ENCODE measurements at regions not wholly inside any gene's neighbourhood (a gene's known extent, or its start where the extent isn't known, plus 50 kb on each side); places are given as distances from the start of the nearest gene placed in this dataset.

GRCh38 chr13:84500016-84500415 lies 617.7 kb upstream of the SLITRK1 start:
- Histone ChIP-seq H3K27me3 (ENCODE audit: insufficient read depth, low read length) (no peaks in the 10 kb centered on the region), H3K4me1 (ENCODE audit: insufficient read depth, low read length) (no peaks in the 10 kb centered on the region), H3K4me3 (ENCODE audit: low read length in 2 of 2) (no peak overlapping the region), H3K36me3 (ENCODE audit: insufficient read depth, low read length) (no peaks in the 10 kb centered on the region), H3K9me3 (ENCODE audit: control insufficient read depth in 1 of 2, low read length in 2 of 2) (no peaks in the 10 kb centered on the region), H3K27ac (ENCODE audit: low read depth, low read length) (no peak overlapping the region)
- H3K27me3 Mint-ChIP-seq = no peaks in the 10 kb centered on the region
- DNase-seq = no peak
- H3K9me3 Mint-ChIP-seq = peaks cover 0 to 9% (median 4%) of the 10 kb centered on the region in 8 donors
- no peak overlapping the region for H3K4me3 Mint-ChIP-seq
- H3K4me1 Mint-ChIP-seq = no peaks in the 10 kb centered on the region
- POLR2A ChIA-PET (ENCODE audit: partially characterized antibody) = no interaction called here
- no peak overlapping the region for H3K27ac Mint-ChIP-seq
- intact Hi-C loops (cut with micrococcal nuclease) = no loop called here
- CTCF ChIA-PET (ENCODE audit: partially characterized antibody) = interaction anchor here (1.2 kb wide), 1 partner anchor 10 kb away, joined by 3 read pairs; no protein-coding TSS in a partner anchor
- no peaks in the 10 kb centered on the region for H3K36me3 Mint-ChIP-seq

DNA sequence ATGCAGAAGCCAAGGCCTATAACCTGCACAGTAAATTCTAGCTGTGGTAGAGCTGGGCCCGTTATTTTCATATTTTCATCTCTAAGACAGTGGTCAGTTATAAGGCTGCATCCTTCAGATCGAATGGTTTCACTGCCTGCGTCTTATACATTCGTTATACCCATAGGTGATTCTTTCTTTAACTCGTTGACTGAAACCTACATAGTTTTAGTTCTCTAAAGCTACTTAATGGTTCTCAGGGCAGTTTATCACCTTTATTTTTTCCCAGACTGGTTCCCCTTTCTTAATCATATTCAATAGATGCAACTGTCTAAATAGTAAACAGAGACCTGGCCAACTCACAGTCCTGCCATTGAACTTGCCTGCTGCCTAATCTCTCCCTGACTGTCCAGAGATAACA lies 615.3 kb upstream of the SLITRK1 start:
- H3K27me3 Mint-ChIP-seq = no peaks in the 10 kb centered on the region
- Histone ChIP-seq H3K36me3 (ENCODE audit: insufficient read depth, low read length) (no peaks in the 10 kb centered on the region), H3K4me3 (ENCODE audit: low read length in 2 of 2) (no peak overlapping the region), H3K27me3 (ENCODE audit: insufficient read depth, low read length) (no peaks in the 10 kb centered on the region), H3K9me3 (ENCODE audit: control insufficient read depth in 1 of 2, low read length in 2 of 2) (no peaks in the 10 kb centered on the region), H3K27ac (ENCODE audit: low read depth, low read length) (no peak overlapping the region), H3K4me1 (ENCODE audit: insufficient read depth, low read length) (no peaks in the 10 kb centered on the region)
- DNase-seq = no peak
- peaks cover 0 to 6% (median 4%) of the 10 kb centered on the region in 8 donors for H3K9me3 Mint-ChIP-seq
- H3K4me1 Mint-ChIP-seq = no peaks in the 10 kb centered on the region
- intact Hi-C loops (cut with micrococcal nuclease) = no loop called here
- ChIA-PET POLR2A (ENCODE audit: partially characterized antibody) (no interaction called here), CTCF (ENCODE audit: partially characterized antibody) (no interaction called here)
- no peaks in the 10 kb centered on the region for H3K36me3 Mint-ChIP-seq
- no peak overlapping the region for H3K27ac Mint-ChIP-seq
- H3K4me3 Mint-ChIP-seq = no peak overlapping the region

DNA sequence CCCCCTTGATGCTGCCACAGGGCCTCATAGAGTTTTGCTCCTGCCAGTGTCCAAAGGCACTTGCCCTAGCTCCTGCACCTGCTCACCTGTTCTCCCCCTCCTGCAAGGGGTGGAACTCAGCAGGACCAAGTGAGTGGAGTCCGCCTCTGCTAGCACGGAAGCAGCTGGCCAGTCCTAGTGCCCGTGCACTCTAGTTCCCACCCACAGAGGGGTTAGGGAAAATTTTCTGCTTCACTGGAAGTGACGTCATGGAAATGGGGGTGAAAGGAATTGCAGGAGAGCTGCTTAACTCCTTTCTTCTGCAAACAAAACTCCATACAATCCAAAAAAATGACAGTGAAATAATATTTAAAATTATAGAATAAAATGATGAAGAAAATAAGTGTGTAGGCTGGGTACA lies 609.7 kb upstream of the SLITRK1 start:
- H3K27me3 ChIP-seq (ENCODE audit: insufficient read depth, low read length) = no peaks in the 10 kb centered on the region
- no peaks in the 10 kb centered on the region for H3K4me1 Mint-ChIP-seq
- no peaks in the 10 kb centered on the region for H3K4me1 ChIP-seq (ENCODE audit: insufficient read depth, low read length)
- H3K9me3 ChIP-seq (ENCODE audit: control insufficient read depth in 1 of 2, low read length in 2 of 2) = no peaks in the 10 kb centered on the region
- no peak overlapping the region for H3K4me3 ChIP-seq (ENCODE audit: low read length in 2 of 2)
- H3K27me3 Mint-ChIP-seq = no peaks in the 10 kb centered on the region
- ChIA-PET POLR2A (ENCODE audit: partially characterized antibody) (no interaction called here), CTCF (ENCODE audit: partially characterized antibody) (no interaction called here)
- no peaks in the 10 kb centered on the region for H3K36me3 Mint-ChIP-seq
- DNase-seq = no peak
- H3K9me3 Mint-ChIP-seq = peaks cover 0 to 6% (median 0%) of the 10 kb centered on the region in 8 donors
- H3K27ac ChIP-seq (ENCODE audit: low read depth, low read length) = no peak overlapping the region
- H3K36me3 ChIP-seq (ENCODE audit: insufficient read depth, low read length) = no peaks in the 10 kb centered on the region
- no peak overlapping the region for H3K27ac Mint-ChIP-seq
- H3K4me3 Mint-ChIP-seq = no peak overlapping the region
- intact Hi-C loops (cut with micrococcal nuclease) = no loop called here

GRCh38 chr13:84487752-84488151 lies 605.5 kb upstream of the SLITRK1 start:
- Histone ChIP-seq H3K9me3 (ENCODE audit: control insufficient read depth in 1 of 2, low read length in 2 of 2) (no peaks in the 10 kb centered on the region), H3K4me3 (ENCODE audit: low read length in 2 of 2) (no peak overlapping the region), H3K27me3 (ENCODE audit: insufficient read depth, low read length) (no peaks in the 10 kb centered on the region), H3K4me1 (ENCODE audit: insufficient read depth, low read length) (no peaks in the 10 kb centered on the region), H3K36me3 (ENCODE audit: insufficient read depth, low read length) (no peaks in the 10 kb centered on the region), H3K27ac (ENCODE audit: low read depth, low read length) (no peak overlapping the region)
- intact Hi-C loops (cut with micrococcal nuclease) = no loop called here
- CTCF ChIA-PET (ENCODE audit: partially characterized antibody) = no interaction called here
- Mint-ChIP-seq H3K4me3 (no peak overlapping the region), H3K27me3 (no peaks in the 10 kb centered on the region), H3K9me3 (peaks cover 0 to 6% (median 0%) of the 10 kb centered on the region in 8 donors), H3K27ac (no peak overlapping the region), H3K4me1 (no peaks in the 10 kb centered on the region), H3K36me3 (no peaks in the 10 kb centered on the region)
- POLR2A ChIA-PET (ENCODE audit: partially characterized antibody) = no interaction called here
- DNase-seq = no peak

GRCh38 chr13:84481958-84482357 lies 599.7 kb upstream of the SLITRK1 start:
- Mint-ChIP-seq H3K36me3 (no peaks in the 10 kb centered on the region), H3K4me3 (no peak overlapping the region), H3K9me3 (peaks cover 0 to 6% (median 1%) of the 10 kb centered on the region in 8 donors), H3K27ac (no peak overlapping the region), H3K4me1 (no peaks in the 10 kb centered on the region), H3K27me3 (no peaks in the 10 kb centered on the region)
- no peaks in the 10 kb centered on the region for H3K27me3 ChIP-seq (ENCODE audit: insufficient read depth, low read length)
- POLR2A ChIA-PET (ENCODE audit: partially characterized antibody) = no interaction called here
- H3K9me3 ChIP-seq (ENCODE audit: control insufficient read depth in 1 of 2, low read length in 2 of 2) = no peaks in the 10 kb centered on the region
- CTCF ChIA-PET (ENCODE audit: partially characterized antibody) = no interaction called here
- DNase-seq = no peak
- no peaks in the 10 kb centered on the region for H3K36me3 ChIP-seq (ENCODE audit: insufficient read depth, low read length)
- no peaks in the 10 kb centered on the region for H3K4me1 ChIP-seq (ENCODE audit: insufficient read depth, low read length)
- H3K4me3 ChIP-seq (ENCODE audit: low read length in 2 of 2) = no peak overlapping the region
- no peak overlapping the region for H3K27ac ChIP-seq (ENCODE audit: low read depth, low read length)
- intact Hi-C loops (cut with micrococcal nuclease) = no loop called here

DNA sequence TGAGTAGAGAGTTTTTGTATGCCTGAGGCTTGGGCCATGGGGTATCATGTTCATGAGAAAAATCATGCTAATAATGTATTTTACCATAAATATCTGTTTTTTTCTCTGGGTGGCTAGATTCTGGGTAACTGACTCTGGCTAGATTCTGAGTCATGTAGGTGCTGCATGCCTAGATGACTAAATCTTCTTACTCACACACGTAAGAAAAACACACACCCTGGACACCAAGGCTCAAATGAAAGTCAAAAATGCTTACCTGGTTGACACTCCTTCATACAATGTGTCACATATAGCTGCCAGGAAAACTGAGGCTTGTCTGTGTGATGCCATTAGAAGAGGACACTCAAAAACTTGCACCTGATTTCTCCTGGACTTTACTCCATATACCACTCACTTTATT lies 597.4 kb upstream of the SLITRK1 start:
- no peaks in the 10 kb centered on the region for H3K36me3 ChIP-seq (ENCODE audit: insufficient read depth, low read length)
- H3K9me3 ChIP-seq (ENCODE audit: control insufficient read depth in 1 of 2, low read length in 2 of 2) = no peaks in the 10 kb centered on the region
- no peaks in the 10 kb centered on the region for H3K36me3 Mint-ChIP-seq
- H3K27ac ChIP-seq (ENCODE audit: low read depth, low read length) = no peak overlapping the region
- no peak overlapping the region for H3K4me3 ChIP-seq (ENCODE audit: low read length in 2 of 2)
- H3K27ac Mint-ChIP-seq = no peak overlapping the region
- ChIA-PET POLR2A (ENCODE audit: partially characterized antibody) (no interaction called here), CTCF (ENCODE audit: partially characterized antibody) (no interaction called here)
- no peak for DNase-seq
- intact Hi-C loops (cut with micrococcal nuclease) = no loop called here
- H3K4me1 Mint-ChIP-seq = no peaks in the 10 kb centered on the region
- no peaks in the 10 kb centered on the region for H3K4me1 ChIP-seq (ENCODE audit: insufficient read depth, low read length)
- no peaks in the 10 kb centered on the region for H3K27me3 ChIP-seq (ENCODE audit: insufficient read depth, low read length)
- no peaks in the 10 kb centered on the region for H3K27me3 Mint-ChIP-seq
- peaks cover 0 to 8% (median 4%) of the 10 kb centered on the region in 8 donors for H3K9me3 Mint-ChIP-seq
- no peak overlapping the region for H3K4me3 Mint-ChIP-seq

GRCh38 chr13:84470528-84470927 lies 588.3 kb upstream of the SLITRK1 start:
- CTCF ChIA-PET (ENCODE audit: partially characterized antibody) = no interaction called here
- H3K4me3 ChIP-seq (ENCODE audit: low read length in 2 of 2) = no peak overlapping the region
- intact Hi-C loops (cut with micrococcal nuclease) = no loop called here
- Mint-ChIP-seq H3K36me3 (no peaks in the 10 kb centered on the region), H3K27ac (no peak overlapping the region), H3K4me3 (no peak overlapping the region), H3K27me3 (no peaks in the 10 kb centered on the region), H3K9me3 (peaks cover 0 to 8% (median 2%) of the 10 kb centered on the region in 8 donors), H3K4me1 (no peaks in the 10 kb centered on the region)
- POLR2A ChIA-PET (ENCODE audit: partially characterized antibody) = no interaction called here
- H3K36me3 ChIP-seq (ENCODE audit: insufficient read depth, low read length) = no peaks in the 10 kb centered on the region
- no peak overlapping the region for H3K27ac ChIP-seq (ENCODE audit: low read depth, low read length)
- H3K9me3 ChIP-seq (ENCODE audit: control insufficient read depth in 1 of 2, low read length in 2 of 2) = no peaks in the 10 kb centered on the region
- no peak for DNase-seq
- no peaks in the 10 kb centered on the region for H3K27me3 ChIP-seq (ENCODE audit: insufficient read depth, low read length)
- H3K4me1 ChIP-seq (ENCODE audit: insufficient read depth, low read length) = no peaks in the 10 kb centered on the region

- ChIA-PET POLR2A (ENCODE audit: partially characterized antibody) (no interaction called here), CTCF (ENCODE audit: partially characterized antibody) (no interaction called here)
- Mint-ChIP-seq H3K36me3 (no peaks in the 10 kb centered on the region), H3K27me3 (no peaks in the 10 kb centered on the region), H3K4me1 (no peaks in the 10 kb centered on the region), H3K9me3 (peaks cover 0 to 4% (median 0%) of the 10 kb centered on the region in 8 donors), H3K4me3 (no peak overlapping the region), H3K27ac (no peak overlapping the region)
- intact Hi-C loops (cut with micrococcal nuclease) = no loop called here
- Histone ChIP-seq H3K4me3 (ENCODE audit: low read length in 2 of 2) (no peak overlapping the region), H3K9me3 (ENCODE audit: control insufficient read depth in 1 of 2, low read length in 2 of 2) (no peaks in the 10 kb centered on the region), H3K27ac (ENCODE audit: low read depth, low read length) (no peak overlapping the region), H3K36me3 (ENCODE audit: insufficient read depth, low read length) (no peaks in the 10 kb centered on the region), H3K27me3 (ENCODE audit: insufficient read depth, low read length) (no peaks in the 10 kb centered on the region), H3K4me1 (ENCODE audit: insufficient read depth, low read length) (no peaks in the 10 kb centered on the region)
- no peak for DNase-seq
Observed at GRCh38 chr13:84466461-84466860, 584.2 kb upstream of the SLITRK1 start.
